Neural cell (in vitro differentiated cells): ENCODE measurements at regions not wholly inside any gene's neighbourhood (a gene's known extent, or its start where the extent isn't known, plus 50 kb on each side); places are given as distances from the start of the nearest gene placed in this dataset.

Experiments
- H2AFZ ChIP-seq: fragments of 200-600, 300-800 bp; sonication (generic), shearing (Covaris generic); 2 replicates; pipeline ENCODE4 v1.6.0; 2014; ENCODE audit warnings: low read depth, mild to moderate bottlenecking, antibody characterized with exemption, low read length, moderate library complexity
- H3F3A ChIP-seq: fragments of 200-600 bp; shearing (Covaris generic); 2 replicates; pipeline ENCODE4 v1.6.1; 2016; ENCODE audit warnings: mild to moderate bottlenecking, moderate library complexity, mixed read lengths, antibody characterized with exemption, low read length; ENCODE audit not compliant: insufficient read depth, poor library complexity, severe bottlenecking
- H3K27ac ChIP-seq: fragments of 200-600, 300-800 bp; sonication (generic), shearing (Covaris generic); 2 replicates; pipeline ENCODE4 v1.5.1; 2014; ENCODE audit warnings: mild to moderate bottlenecking, low read length, moderate library complexity
- H3K27me3 ChIP-seq: fragments of 300-800, 200-600 bp; sonication (generic), shearing (Covaris generic); 2 replicates; pipeline ENCODE4 v1.6.0; 2014; ENCODE audit warnings: mild to moderate bottlenecking, low read depth, low read length, moderate library complexity; ENCODE audit not compliant: insufficient read depth
- H3K36me3 ChIP-seq: fragments of 300-800, 200-600 bp; sonication (generic), shearing (Covaris generic); 2 replicates; pipeline ENCODE4 v1.5.1; 2014; ENCODE audit warnings: mild to moderate bottlenecking, antibody characterized with exemption, low read length, moderate library complexity; ENCODE audit not compliant: insufficient read depth
- H3K4me2 ChIP-seq: fragments of 300-800, 200-600 bp; sonication (generic), shearing (Covaris generic); 2 replicates; pipeline ENCODE4 v1.6.0; 2014; ENCODE audit warnings: mild to moderate bottlenecking, low read length
- H3K4me3 ChIP-seq: fragments of 300-800, 200-600 bp; sonication (generic), shearing (Covaris generic); 2 replicates; pipeline ENCODE4 v1.5.1; 2014; ENCODE audit warnings: mild to moderate bottlenecking, low read length, moderate library complexity
- H3K79me2 ChIP-seq: fragments of 200-600 bp; shearing (Covaris generic); replicated peaks from 2 replicates; pipeline ENCODE4 v1.6.0; 2014; ENCODE audit warnings: mild to moderate bottlenecking, low read length, moderate library complexity; ENCODE audit not compliant: insufficient read depth
- H3K9ac ChIP-seq: fragments of 300-800, 200-600 bp; sonication (generic), shearing (Covaris generic); 2 replicates; pipeline ENCODE4 v1.6.1; 2016; ENCODE audit warnings: mild to moderate bottlenecking, low read length, mixed read lengths
- H3K9me2 ChIP-seq: fragments of 200-600 bp; shearing (Covaris generic); 2 replicates; pipeline ENCODE4 v1.6.1; 2016; ENCODE audit warnings: mild to moderate bottlenecking, low read length, mixed read lengths; ENCODE audit not compliant: insufficient read depth
- H3K9me3 ChIP-seq: fragments of 200-600, 300-800 bp; sonication (generic), shearing (Covaris generic); 2 replicates; pipeline ENCODE4 v1.6.1; 2016; ENCODE audit warnings: mild to moderate bottlenecking, mixed run types, low read length, moderate library complexity, mixed read lengths
- H4K20me1 ChIP-seq: fragments of 200-600 bp; shearing (Covaris generic); 2 replicates; pipeline ENCODE4 v1.6.1; 2016; ENCODE audit warnings: mild to moderate bottlenecking, mixed run types; ENCODE audit not compliant: insufficient read depth
- CTCF ChIP-seq: fragments of 450-650 bp; IDR thresholded peaks from 2 replicates; pipeline ENCODE4 v1.5.1; 2014; ENCODE audit warnings: antibody characterized with exemption, mild to moderate bottlenecking, moderate library complexity; ENCODE audit not compliant: poor library complexity, severe bottlenecking
- EP300 ChIP-seq: fragments of 450-650 bp; conservative IDR thresholded peaks from 2 replicates; pipeline ENCODE4 v1.6.1; 2014; ENCODE audit warnings: antibody characterized with exemption, mild to moderate bottlenecking, moderate library complexity; ENCODE audit not compliant: poor library complexity, severe bottlenecking
- EZH2 ChIP-seq: fragments of 200-600, 300-800 bp; shearing (Covaris generic), sonication (generic); IDR thresholded peaks from 2 replicates; pipeline ENCODE4 v1.6.1; 2014; ENCODE audit warnings: antibody characterized with exemption, low read length, borderline replicate concordance, mild to moderate bottlenecking; ENCODE audit not compliant: insufficient read depth, poor library complexity, severe bottlenecking
- MXI1 ChIP-seq: fragments of 450-650 bp; conservative IDR thresholded peaks from 2 replicates; pipeline ENCODE4 v1.6.1; 2014; ENCODE audit warnings: antibody characterized with exemption, mild to moderate bottlenecking; ENCODE audit not compliant: poor library complexity, severe bottlenecking
- POLR2AphosphoS5 ChIP-seq: IDR thresholded peaks from 2 replicates; pipeline ENCODE4 v1.6.1; 2012
- RAD21 ChIP-seq: fragments of 450-650 bp; conservative IDR thresholded peaks from 2 replicates; pipeline ENCODE4 v1.6.1; 2014; ENCODE audit warnings: antibody characterized with exemption, mild to moderate bottlenecking, moderate library complexity
- SMC3 ChIP-seq: fragments of 450-650 bp; conservative IDR thresholded peaks from 2 replicates; pipeline ENCODE4 v1.6.1; 2014; ENCODE audit warnings: antibody characterized with exemption, mild to moderate bottlenecking, moderate library complexity; ENCODE audit not compliant: poor library complexity
- TAF1 ChIP-seq: IDR thresholded peaks from 2 replicates; pipeline ENCODE4 v1.6.1; 2012; ENCODE audit warnings: low read depth
- TF ChIP-seq, protein P1 (sequence below): IDR thresholded peaks from 2 replicates; pipeline ENCODE4 v1.6.1; 2012; ENCODE audit warnings: borderline replicate concordance

DNA sequence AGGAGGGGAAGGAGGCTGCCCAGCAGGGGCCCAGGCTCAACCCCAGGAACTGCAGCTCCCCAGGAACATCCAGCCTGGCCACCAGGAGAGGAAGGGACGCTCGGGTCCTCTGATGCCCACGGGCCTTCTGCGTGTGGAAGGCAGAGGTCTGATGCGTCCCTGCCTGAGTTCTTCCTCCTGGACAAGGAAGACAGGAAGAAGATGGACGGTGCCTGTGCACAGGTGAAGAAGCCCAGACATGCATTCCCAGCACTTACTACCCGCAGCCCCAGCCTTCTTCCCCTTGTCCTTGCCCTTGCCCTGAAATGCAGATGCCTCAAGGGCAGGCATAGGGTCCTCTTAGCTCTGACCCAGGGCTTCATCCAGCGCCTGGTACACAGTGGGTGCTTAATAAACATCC, 56.7 kb upstream of the IRX1 start:
- H3K27me3 ChIP-seq, result no peaks in the 10 kb centered on the region
- no peaks in the 10 kb centered on the region for H3F3A ChIP-seq
- H3K36me3 ChIP-seq, result no peaks in the 10 kb centered on the region
- no peak overlapping the region for H3K4me3 ChIP-seq
- no peak overlapping the region for H3K9ac ChIP-seq
- no peak overlapping the region for H3K27ac ChIP-seq
- H2AFZ ChIP-seq, result no peak overlapping the region
- no peak overlapping the region for H3K4me2 ChIP-seq
- H3K9me3 ChIP-seq, result no peaks in the 10 kb centered on the region
- H3K79me2 ChIP-seq, result no peaks in the 10 kb centered on the region
- H3K9me2 ChIP-seq, result no peaks in the 10 kb centered on the region
- no peaks in the 10 kb centered on the region for H4K20me1 ChIP-seq
- TF ChIP-seq RAD21, result no peak
- TF ChIP-seq CTCF, result no peak
- TF ChIP-seq SMC3, result no peak
- no peak for TF ChIP-seq EZH2
- TF ChIP-seq MXI1, result no peak

DNA sequence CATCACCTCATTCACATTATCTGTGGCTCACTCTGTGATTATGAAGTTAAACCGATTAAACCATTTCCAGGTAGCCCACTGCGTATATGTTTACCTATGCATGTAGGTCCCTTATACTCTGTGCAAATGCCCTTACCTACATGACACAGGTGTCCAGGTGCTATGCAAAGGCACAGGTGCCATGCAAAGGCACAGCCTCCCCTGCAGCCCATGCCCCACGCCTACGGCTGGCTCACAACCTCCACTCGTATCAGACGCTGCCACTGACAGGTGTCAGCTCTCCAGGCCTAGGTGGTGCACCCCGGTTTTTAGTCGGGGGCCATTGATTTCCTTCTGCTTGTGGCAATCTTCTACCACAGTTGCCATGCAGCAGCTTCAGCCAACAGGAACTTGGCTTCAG, 57.7 kb upstream of the IRX1 start:
- TF ChIP-seq POLR2AphosphoS5 (no peak), RAD21 (no peak), MXI1 (no peak), CTCF (no peak), SMC3 (no peak), TAF1 (no peak), EZH2 (no peak), EP300 (no peak)
- TF ChIP-seq, protein P1, sequence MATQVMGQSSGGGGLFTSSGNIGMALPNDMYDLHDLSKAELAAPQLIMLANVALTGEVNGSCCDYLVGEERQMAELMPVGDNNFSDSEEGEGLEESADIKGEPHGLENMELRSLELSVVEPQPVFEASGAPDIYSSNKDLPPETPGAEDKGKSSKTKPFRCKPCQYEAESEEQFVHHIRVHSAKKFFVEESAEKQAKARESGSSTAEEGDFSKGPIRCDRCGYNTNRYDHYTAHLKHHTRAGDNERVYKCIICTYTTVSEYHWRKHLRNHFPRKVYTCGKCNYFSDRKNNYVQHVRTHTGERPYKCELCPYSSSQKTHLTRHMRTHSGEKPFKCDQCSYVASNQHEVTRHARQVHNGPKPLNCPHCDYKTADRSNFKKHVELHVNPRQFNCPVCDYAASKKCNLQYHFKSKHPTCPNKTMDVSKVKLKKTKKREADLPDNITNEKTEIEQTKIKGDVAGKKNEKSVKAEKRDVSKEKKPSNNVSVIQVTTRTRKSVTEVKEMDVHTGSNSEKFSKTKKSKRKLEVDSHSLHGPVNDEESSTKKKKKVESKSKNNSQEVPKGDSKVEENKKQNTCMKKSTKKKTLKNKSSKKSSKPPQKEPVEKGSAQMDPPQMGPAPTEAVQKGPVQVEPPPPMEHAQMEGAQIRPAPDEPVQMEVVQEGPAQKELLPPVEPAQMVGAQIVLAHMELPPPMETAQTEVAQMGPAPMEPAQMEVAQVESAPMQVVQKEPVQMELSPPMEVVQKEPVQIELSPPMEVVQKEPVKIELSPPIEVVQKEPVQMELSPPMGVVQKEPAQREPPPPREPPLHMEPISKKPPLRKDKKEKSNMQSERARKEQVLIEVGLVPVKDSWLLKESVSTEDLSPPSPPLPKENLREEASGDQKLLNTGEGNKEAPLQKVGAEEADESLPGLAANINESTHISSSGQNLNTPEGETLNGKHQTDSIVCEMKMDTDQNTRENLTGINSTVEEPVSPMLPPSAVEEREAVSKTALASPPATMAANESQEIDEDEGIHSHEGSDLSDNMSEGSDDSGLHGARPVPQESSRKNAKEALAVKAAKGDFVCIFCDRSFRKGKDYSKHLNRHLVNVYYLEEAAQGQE, result no peak
- Histone ChIP-seq H3K36me3 (no peaks in the 10 kb centered on the region), H3K9ac (no peak overlapping the region), H3K27me3 (no peaks in the 10 kb centered on the region), H2AFZ (no peak overlapping the region), H3K27ac (no peak overlapping the region), H3K4me3 (no peak overlapping the region), H3K79me2 (no peaks in the 10 kb centered on the region), H3K9me3 (no peaks in the 10 kb centered on the region), H4K20me1 (no peaks in the 10 kb centered on the region), H3K4me2 (no peak overlapping the region), H3K9me2 (no peaks in the 10 kb centered on the region), H3F3A (no peaks in the 10 kb centered on the region)
